Suprapubic skin (tissue), 4 donors: ENCODE measurements at regions not wholly inside any gene's neighbourhood (a gene's known extent, or its start where the extent isn't known, plus 50 kb on each side); places are given as distances from the start of the nearest gene placed in this dataset.

Experiments
- DNase-seq, 2 donors: peaks; one replicate each; pipeline ENCODE4 v3.0.0-alpha.2; 2019; ENCODE audit warnings: low spot score in 2 of 2
- H3K27ac ChIP-seq: fragments of 200-600 bp; sonication (generic); one replicate; pipeline ENCODE4 v1.5.1; 2019
- H3K27me3 ChIP-seq: fragments of 200-600 bp; sonication (generic); one replicate; pipeline ENCODE4 v1.5.1; 2019
- H3K36me3 ChIP-seq: fragments of 200-600 bp; sonication (generic); one replicate; pipeline ENCODE4 v1.5.1; 2019
- H3K4me1 ChIP-seq: fragments of 200-600 bp; sonication (generic); one replicate; pipeline ENCODE4 v1.5.1; 2019
- H3K4me3 ChIP-seq: fragments of 200-600 bp; sonication (generic); one replicate; pipeline ENCODE4 v1.5.1; 2019; ENCODE audit warnings: mild to moderate bottlenecking
- H3K9me3 ChIP-seq: fragments of 200-600 bp; sonication (generic); one replicate; pipeline ENCODE4 v1.5.1; 2019
- CTCF ChIP-seq, 2 donors: fragments of 200-600 bp in 1 of 2; fragments of 450-650 bp in 1 of 2; sonication (generic) in 1 of 2; IDR thresholded peaks; one replicate each; pipeline ENCODE4 v1.5.1; 2016 to 2019; ENCODE audit warnings: antibody characterized with exemption in 2 of 2, mild to moderate bottlenecking in 1 of 2, moderate library complexity in 1 of 2
- EP300 ChIP-seq: sonication (generic); formaldehyde crosslinking; IDR thresholded peaks from one replicate; pipeline ENCODE4 v1.6.1; 2017; ENCODE audit warnings: antibody characterized with exemption
- POLR2A ChIP-seq, 2 donors: fragments of 450-650 bp; IDR thresholded peaks; one replicate each; pipeline ENCODE4 v1.6.1; 2017; ENCODE audit warnings: antibody characterized with exemption in 2 of 2, mild to moderate bottlenecking in 2 of 2, moderate library complexity in 2 of 2
- POLR2AphosphoS5 ChIP-seq, 3 donors: sonication (generic); formaldehyde crosslinking; IDR thresholded peaks; one replicate each; pipeline ENCODE4 v1.6.1; 2017; ENCODE audit warnings: antibody characterized with exemption in 3 of 3
- WGBS: methylation state at CpG from one replicate; pipeline ENCODE4 v1.1.5; 2018; 5-methylcytosine and 5-hydroxymethylcytosine counted together

GRCh38 chr7:25884265-25884828 is 267.7 kb upstream of the NFE2L3 start:
- 81% methylated on average over 13 of the region's 13 CpGs for WGBS
- H3K27ac ChIP-seq: no peak overlapping the region
- no peak overlapping the region for H3K4me3 ChIP-seq
- peaks cover 74% of the 10 kb centered on the region for H3K27me3 ChIP-seq
- no peaks in the 10 kb centered on the region for H3K36me3 ChIP-seq
- no peaks in the 10 kb centered on the region for H3K9me3 ChIP-seq
- no peaks in the 10 kb centered on the region for H3K4me1 ChIP-seq
- TF ChIP-seq POLR2AphosphoS5 (IDR thresholded peaks at IDR 0.05) (no peak), CTCF (IDR thresholded peaks at IDR 0.05) (no peak), EP300 (no peak), POLR2A (IDR thresholded peaks at IDR 0.05) (no peak)
- DNase-seq: no peak

- 76% methylated on average over 7 of the region's 7 CpGs for WGBS
- Histone ChIP-seq H3K4me3 (no peak overlapping the region), H3K27ac (no peak overlapping the region), H3K27me3 (peaks cover 73% of the 10 kb centered on the region), H3K36me3 (no peaks in the 10 kb centered on the region), H3K4me1 (no peaks in the 10 kb centered on the region), H3K9me3 (no peaks in the 10 kb centered on the region)
- no peak for TF ChIP-seq CTCF (IDR thresholded peaks at IDR 0.05)
- no peak for TF ChIP-seq POLR2AphosphoS5 (IDR thresholded peaks at IDR 0.05)
- no peak for TF ChIP-seq POLR2A (IDR thresholded peaks at IDR 0.05)
- no peak for TF ChIP-seq EP300
- DNase-seq: no peak
Observed at GRCh38 chr7:25885057-25885576, 266.9 kb upstream of the NFE2L3 start.

- Histone ChIP-seq H3K27me3 (peaks cover 62% of the 10 kb centered on the region), H3K27ac (no peak overlapping the region)
- 78% methylated on average over 6 of the region's 6 CpGs for WGBS
Observed at GRCh38 chr7:25886387-25887240, 265.4 kb upstream of the NFE2L3 start.

GRCh38 chr7:25887266-25887665 is 264.7 kb upstream of the NFE2L3 start:
- TF ChIP-seq POLR2AphosphoS5 (IDR thresholded peaks at IDR 0.05): no peak
- TF ChIP-seq EP300: no peak
- no peak for TF ChIP-seq POLR2A (IDR thresholded peaks at IDR 0.05)
- TF ChIP-seq CTCF (IDR thresholded peaks at IDR 0.05): no peak
- Histone ChIP-seq H3K27ac (no peak overlapping the region), H3K9me3 (no peaks in the 10 kb centered on the region), H3K4me1 (no peaks in the 10 kb centered on the region), H3K36me3 (no peaks in the 10 kb centered on the region), H3K4me3 (no peak overlapping the region), H3K27me3 (peaks cover 56% of the 10 kb centered on the region)
- WGBS: 76% methylated on average over 3 of the region's 3 CpGs
- DNase-seq: no peak

More at GRCh38 chr7:25886387-25887240, 265.4 kb upstream of the NFE2L3 start:
- Histone ChIP-seq H3K36me3 (no peaks in the 10 kb centered on the region), H3K4me1 (no peaks in the 10 kb centered on the region), H3K9me3 (no peaks in the 10 kb centered on the region), H3K4me3 (no peak overlapping the region)
- no peak for DNase-seq
- TF ChIP-seq EP300: no peak
- TF ChIP-seq CTCF (IDR thresholded peaks at IDR 0.05): no peak
- no peak for TF ChIP-seq POLR2A (IDR thresholded peaks at IDR 0.05)
- TF ChIP-seq POLR2AphosphoS5 (IDR thresholded peaks at IDR 0.05): no peak
